ENCODE measurements at regions not wholly inside any gene's neighbourhood (a gene's known extent, or its start where the extent isn't known, plus 50 kb on each side); places are given as distances from the start of the nearest gene placed in this dataset.
A peak's percentile ranks its signal among the peaks of the same experiment; 100 is the strongest.
"Not testable (repeated sequence)": the region's sequence is repeated elsewhere in the genome, so short reads cannot be mapped to it uniquely, and the experiment has no call there.

GRCh38 chr5:158602981-158603380 is 496.7 kb downstream of the EBF1 start:
- DNase-seq (ENCODE audit: low spot score): no peak

DNA sequence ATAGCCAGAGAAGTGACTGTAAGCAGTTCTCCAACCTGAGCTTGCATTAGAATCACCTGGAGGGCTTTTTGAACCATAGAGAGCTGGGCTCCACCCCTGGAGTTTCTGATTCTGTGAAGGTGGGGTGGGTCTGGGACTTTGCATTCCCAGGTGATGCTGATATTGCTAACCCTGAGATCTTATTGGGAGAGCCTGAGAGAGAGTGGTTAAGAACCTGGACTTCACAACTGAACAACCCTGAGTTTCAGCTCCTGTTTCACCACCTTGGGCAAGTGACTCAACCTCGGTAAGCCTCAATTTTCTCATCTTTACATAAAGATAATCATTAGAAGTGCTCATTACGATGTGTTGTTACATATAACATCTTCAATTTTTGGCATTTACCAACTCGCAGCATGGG is 498.6 kb downstream of the EBF1 start:
- DNase-seq (ENCODE audit: low spot score): no peak

GRCh38 chr5:158600679-158601078 is 499.0 kb downstream of the EBF1 start:
- no peak for DNase-seq (ENCODE audit: low spot score)

GRCh38 chr5:158599157-158599556 is 500.6 kb downstream of the EBF1 start:
- DNase-seq (ENCODE audit: low spot score): no peak

DNA sequence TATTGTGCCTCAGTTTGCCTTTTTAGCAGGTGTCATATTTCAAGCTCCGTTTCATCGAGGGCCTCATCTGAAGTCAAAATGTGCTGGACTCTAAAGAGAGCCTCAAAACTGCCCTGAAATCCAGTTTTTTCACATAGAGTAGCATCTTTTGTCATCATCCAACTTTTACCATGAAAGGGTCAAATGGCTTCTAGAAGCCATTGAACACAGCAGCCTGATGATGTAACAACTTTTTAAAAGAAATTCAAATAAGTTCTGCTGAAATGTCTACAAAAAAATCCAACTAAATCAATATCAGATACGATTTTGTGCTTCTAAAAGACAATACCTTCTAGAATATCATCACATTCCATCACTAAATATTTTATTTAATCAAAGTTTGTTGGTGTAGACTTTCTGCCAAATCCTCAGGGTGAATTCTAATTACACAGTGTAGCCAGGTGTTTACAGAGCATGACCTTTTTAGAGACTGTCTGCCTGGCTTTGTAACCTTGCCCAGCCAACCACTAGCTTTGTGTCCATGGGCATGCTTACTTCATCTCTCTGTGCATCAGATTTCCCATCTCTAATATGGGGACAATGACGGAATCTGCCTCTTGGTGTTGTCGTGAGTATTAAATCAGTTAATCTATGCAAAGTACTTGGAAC is 505.0 kb downstream of the EBF1 start:
- no peak for DNase-seq (ENCODE audit: low spot score)

DNA sequence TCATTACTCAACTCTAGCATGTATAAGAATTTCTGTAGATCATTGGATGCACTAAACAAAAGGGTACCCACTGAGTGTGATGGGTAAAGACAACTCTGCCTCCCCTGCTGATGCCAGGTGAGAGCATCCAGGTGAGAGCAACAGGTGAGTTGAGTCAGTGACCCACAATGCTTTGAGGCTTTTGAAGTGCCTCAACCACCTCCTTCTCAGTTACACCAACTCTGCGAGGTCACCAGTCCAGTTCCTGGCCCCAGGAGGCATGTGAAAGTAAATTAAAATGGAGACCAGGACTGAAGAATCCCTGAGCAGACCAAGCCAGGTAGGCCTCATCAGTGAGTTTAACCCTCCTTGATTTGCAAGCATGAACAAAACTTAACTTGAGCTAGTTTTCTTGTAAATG is 505.8 kb downstream of the EBF1 start:
- no peak for DNase-seq (ENCODE audit: low spot score)

GRCh38 chr5:158591301-158591863 is 508.3 kb downstream of the EBF1 start:
- peak; percentile 3 for DNase-seq (ENCODE audit: low spot score)

DNA sequence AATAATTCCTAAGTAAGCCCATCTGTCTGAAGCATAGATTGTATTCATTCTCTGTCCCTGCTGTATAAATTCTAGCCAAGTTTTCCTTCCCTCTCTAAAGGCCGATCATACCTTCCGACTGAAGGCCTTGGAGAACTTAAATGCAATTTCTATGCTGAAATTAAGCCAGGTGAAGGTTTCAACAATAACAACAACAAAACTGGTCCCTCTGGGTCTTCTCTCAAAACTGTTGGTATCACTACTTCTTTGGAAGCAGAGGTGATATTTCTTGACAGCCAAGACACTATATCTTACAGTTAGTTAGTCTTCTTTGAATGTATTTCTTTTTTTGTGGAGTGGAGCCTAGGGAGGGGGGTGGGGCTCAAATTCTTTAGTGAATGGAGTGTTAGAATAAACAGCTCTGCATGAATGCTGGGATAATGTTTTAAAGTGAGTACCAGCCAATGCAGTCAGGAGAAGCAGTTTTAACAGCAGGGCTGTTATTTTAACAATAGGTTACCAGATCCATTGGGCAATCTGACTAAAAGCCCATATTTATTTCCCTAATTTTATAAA is 508.9 kb downstream of the EBF1 start:
- no peak for DNase-seq (ENCODE audit: low spot score)

- no peak for DNase-seq (ENCODE audit: low spot score)
Measured at GRCh38 chr5:158589939-158590338, 509.8 kb downstream of the EBF1 start.

- DNase-seq (ENCODE audit: low spot score): no peak
Measured at GRCh38 chr5:158588617-158589016, 511.1 kb downstream of the EBF1 start.

DNA sequence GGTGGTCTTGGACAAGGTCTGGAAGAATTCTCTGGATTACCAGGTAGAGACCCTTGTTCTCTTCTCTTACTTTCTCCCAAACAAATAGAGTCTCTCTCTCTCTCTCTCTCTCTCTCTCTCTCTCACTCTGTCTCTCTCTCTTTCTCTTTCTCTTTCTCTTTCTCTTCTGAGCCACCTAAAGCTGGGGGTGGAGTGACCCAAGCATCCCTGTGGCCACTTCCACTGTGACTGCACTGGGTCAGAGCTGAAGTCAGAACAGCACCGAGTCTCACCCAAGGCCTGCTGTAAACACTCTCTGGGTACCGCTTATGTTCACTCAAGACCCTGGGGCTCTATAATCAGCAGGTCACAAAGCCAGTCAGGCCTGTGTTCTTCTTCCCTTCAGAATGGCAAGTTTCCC is 513.7 kb downstream of the EBF1 start:
- DNase-seq (ENCODE audit: low spot score): no peak

DNA sequence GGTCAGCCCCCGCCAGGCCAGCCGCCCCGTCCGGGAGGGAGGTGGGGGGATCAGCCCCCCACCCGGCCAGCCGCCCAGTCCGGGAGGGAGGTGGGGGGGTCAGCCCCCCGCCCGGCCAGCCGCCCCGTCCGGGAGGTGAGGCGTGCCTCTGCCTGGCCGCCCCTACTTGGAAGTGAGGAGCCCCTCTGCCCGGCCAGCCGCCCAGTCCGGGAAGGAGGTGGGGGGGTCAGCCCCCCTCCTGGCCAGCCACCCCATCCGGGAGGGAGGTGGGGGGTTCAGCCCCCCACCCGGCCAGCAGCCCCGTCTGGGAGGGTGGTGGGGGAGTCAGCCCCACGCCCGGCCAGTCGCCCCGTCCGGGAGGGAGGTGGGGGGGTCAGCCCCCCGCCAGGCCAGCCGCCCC is 517.0 kb downstream of the EBF1 start:
- not testable (repeated sequence) for DNase-seq (ENCODE audit: low spot score)

DNA sequence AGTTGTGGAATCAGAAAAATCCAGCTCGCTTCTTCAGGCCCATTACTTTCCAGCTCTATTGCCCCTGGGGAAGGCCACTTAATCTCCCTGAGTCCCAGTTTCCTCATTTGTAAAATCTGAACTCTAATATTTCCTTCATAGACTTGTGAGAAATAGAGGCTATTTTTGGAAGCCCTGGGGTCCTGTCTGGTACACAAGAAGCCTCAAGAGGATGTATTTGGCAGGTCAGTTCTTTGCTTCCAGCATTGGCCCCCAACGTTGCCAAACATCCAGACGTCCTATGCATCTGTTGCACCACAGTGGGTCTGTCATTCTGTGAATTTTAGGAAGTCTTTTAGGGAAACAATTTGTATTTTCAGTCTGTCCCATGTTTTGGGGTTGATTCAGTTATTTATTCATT is 525.9 kb downstream of the EBF1 start:
- no peak for DNase-seq (ENCODE audit: low spot score)

DNA sequence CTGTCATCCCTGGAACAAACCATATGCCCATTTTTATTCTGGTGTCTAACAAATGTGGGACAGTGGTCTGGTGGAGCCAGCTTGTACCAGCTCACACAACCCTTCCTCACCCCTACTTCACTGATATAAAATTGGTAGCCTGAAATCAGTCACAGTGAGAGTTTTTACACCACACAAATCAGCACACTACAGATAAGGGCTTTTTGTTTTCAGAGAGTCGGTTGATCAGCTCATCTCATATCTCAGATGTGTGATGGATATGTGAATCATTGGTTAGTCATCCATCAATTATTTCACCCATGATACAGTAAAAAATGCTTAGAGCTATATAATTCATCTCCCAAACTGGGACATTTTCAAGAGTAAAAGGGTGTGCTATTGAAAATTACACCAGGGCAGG is 529.2 kb downstream of the EBF1 start:
- DNase-seq (ENCODE audit: low spot score): no peak

- DNase-seq (ENCODE audit: low spot score): no peak
Measured at GRCh38 chr5:158569534-158569933, 530.2 kb downstream of the EBF1 start.

DNA sequence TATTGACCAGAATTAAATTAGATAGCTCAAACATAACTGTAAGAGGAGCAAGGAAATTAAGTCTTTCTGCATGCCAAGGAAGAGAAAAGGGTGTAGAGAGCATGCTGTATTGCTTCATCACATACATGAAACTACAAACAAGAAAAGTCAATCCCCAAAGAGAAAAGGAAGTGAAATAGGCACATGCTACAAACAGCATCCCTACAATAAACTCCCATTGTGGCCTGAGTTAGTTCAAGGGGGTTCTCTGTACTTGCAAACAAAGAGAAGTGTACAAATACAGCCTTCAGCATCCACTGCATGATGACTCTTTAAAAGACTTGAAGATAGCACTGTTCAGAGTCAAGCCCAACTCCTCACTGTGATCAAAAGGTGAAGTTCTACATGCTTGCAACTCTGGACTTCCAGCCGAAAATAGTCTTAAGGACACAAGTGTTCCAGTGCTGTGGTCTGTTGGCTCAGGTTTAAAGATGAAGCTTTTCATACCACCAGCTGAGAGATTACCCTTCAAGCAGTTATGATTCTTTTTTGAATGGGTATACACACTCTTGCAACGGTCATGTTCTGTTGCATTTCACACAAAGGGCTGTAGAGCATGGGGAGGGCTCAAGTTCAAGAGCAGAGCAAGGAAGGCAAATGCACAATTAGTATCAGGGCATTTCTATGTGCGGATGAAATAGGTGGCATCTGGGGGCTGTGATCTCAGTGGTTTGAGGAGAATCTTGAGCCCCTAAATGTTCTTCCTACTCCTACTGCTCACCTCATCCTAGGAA is 534.5 kb downstream of the EBF1 start:
- DNase-seq (ENCODE audit: low spot score): no peak

- DNase-seq (ENCODE audit: low spot score): no peak
Measured at GRCh38 chr5:158563760-158564390, 535.8 kb downstream of the EBF1 start.

DNA sequence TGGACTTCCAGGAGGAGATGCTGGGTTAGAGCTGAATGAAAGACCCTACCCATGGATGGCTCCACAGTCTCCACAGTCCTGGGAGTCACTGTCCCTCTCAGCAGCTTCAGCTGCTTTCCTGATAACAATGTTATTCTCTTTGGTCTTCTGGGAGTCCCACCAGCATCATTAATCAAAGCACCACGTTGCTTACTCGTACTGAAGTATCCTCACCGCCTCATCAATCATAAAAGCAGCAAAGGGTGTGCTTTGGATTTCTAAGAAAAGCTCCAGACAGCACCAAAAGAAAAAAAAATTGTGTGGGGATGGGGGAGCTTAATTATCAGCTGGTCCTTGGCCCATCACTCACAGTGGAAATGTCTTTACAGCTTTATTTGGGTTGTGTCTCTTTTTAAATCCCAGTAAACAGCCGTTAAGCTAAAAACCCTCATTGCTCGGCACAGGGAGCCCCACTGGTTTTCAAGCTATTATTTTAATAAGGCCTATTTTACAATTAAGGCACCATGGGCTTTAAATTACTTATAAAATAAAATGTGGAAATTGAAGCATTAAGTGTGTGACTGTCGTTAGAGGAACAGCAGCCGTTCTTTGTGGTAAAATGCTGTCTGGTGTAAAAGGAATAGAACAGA is 538.0 kb downstream of the EBF1 start:
- no peak for DNase-seq (ENCODE audit: low spot score)

DNA sequence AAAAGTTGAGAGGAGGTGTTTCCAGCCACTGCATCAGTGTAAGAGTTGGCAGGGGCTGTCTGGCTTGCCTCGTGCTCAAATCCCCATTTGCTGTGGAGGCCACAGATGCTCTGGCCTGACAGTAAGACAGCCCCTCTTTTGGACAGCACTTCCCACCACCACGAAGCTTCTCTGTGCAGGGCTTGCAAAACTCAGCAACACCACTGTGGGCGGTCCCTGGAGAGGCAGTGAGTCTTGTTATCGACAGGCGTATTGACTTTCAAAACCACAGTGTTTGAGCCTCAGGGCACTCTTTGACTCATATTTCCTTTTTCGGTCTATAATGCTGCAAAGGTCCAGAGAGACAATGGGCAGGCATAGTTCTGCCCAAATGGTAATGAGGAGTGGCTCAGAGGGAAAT is 539.5 kb downstream of the EBF1 start:
- DNase-seq (ENCODE audit: low spot score): no peak

GRCh38 chr5:158559643-158560042 is 540.1 kb downstream of the EBF1 start:
- DNase-seq (ENCODE audit: low spot score): no peak

DNA sequence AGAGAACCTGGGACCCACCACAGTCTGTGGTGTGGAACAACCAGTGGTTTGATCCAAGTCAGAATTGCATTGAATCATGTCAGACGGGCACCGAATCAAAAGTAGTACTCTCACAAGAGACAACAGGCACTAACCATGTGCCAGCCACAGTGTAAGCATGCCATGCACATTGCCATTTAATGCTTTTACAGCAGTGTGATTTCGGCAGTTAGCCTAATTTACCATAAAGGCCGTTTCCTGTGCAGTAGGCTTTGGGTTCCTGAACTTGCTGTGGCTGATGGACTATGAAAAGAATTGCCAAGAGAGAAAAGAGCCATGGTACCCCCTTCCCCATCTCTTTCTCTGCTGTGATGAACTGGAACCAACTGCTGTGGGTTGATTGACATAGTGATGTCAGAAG is 540.6 kb downstream of the EBF1 start:
- no peak for DNase-seq (ENCODE audit: low spot score)

DNA sequence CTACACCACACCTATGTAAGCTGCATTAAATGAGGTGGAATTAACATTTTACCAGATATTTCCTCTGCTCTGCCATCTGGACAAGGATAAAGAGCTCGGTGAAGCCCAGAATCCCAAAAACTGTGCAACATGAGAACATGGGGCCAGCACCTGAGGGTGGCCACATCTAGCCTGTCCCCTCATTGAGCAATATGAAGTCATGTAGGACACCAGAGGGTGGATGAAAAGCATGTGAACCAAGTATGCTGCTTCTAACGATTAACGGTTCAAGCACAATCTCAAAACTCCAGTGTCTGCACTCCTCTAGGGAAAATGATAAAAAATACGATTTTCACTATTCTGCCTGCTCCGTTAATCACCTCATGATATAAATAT is 545.8 kb downstream of the EBF1 start:
- DNase-seq (ENCODE audit: low spot score): no peak
